ENCODE measurements at regions not wholly inside any gene's neighbourhood (a gene's known extent, or its start where the extent isn't known, plus 50 kb on each side); places are given as distances from the start of the nearest gene placed in this dataset.

GRCh38 chr4:27360131-27360530 is 499.5 kb downstream of the STIM2 start:
- no peak for TF ChIP-seq GATA2 (IDR thresholded peaks at IDR 0.05; ENCODE audit: low read depth, low read length)
- TF ChIP-seq GATA3 (IDR thresholded peaks at IDR 0.05; ENCODE audit: low read depth, low read length), result no peak

Data from SH-SY5Y (cell line).